A673 (cell line): ENCODE measurements at regions not wholly inside any gene's neighbourhood (a gene's known extent, or its start where the extent isn't known, plus 50 kb on each side); places are given as distances from the start of the nearest gene placed in this dataset.

Experiments
- BruUV-seq: library from RNA; stranded (reverse); fragments of 400-500 nt; replicated peaks from 2 replicates; lab custom pipeline; 2021; lab: Mats Ljungman, UMichigan
- CTCF ChIA-PET: fragments of 300-600 bp; sonication (Branson Sonifier 250); formaldehyde crosslinking; loops from one replicate; lab custom pipeline; 2022; ENCODE audit warnings: antibody characterized with exemption; lab: Charles Lee
- POLR2A ChIA-PET: fragments of 300-600 bp; sonication (Branson Sonifier 250); formaldehyde crosslinking; loops from one replicate; lab custom pipeline; 2022; ENCODE audit warnings: antibody characterized with exemption; ENCODE audit not compliant: low non-redundant PET; lab: Charles Lee
- DNase-seq: peaks from one replicate; pipeline ENCODE4 v3.0.0-alpha.2; 2015; ENCODE audit warnings: low spot score
- H3K27ac ChIP-seq: fragments of 200-600 bp; sonication (generic); 2 replicates; pipeline ENCODE4 v1.5.1; 2016; ENCODE audit warnings: mixed run types, low read depth, mild to moderate bottlenecking, mixed read lengths, antibody characterized with exemption, low read length; ENCODE audit not compliant: poor library complexity, severe bottlenecking
- H3K27me3 ChIP-seq: fragments of 200-600 bp; sonication (generic); replicated peaks from 2 replicates; pipeline ENCODE4 v1.6.1; 2017; ENCODE audit warnings: mixed run types, low read depth, mild to moderate bottlenecking, mixed read lengths, antibody characterized with exemption, low read length; ENCODE audit not compliant: insufficient read depth, poor library complexity
- H3K36me3 ChIP-seq: fragments of 200-600 bp; sonication (generic); 2 replicates; pipeline ENCODE4 v1.6.1; 2016; ENCODE audit warnings: mixed run types, mild to moderate bottlenecking, mixed read lengths, antibody characterized with exemption, low read length; ENCODE audit not compliant: insufficient read depth, poor library complexity, severe bottlenecking
- H3K4me1 ChIP-seq: fragments of 200-600 bp; sonication (generic); 2 replicates; pipeline ENCODE4 v1.6.1; 2017; ENCODE audit warnings: mixed run types, mild to moderate bottlenecking, mixed read lengths, antibody characterized with exemption, low read length; ENCODE audit not compliant: insufficient read depth, poor library complexity, severe bottlenecking
- H3K4me3 ChIP-seq: fragments of 200-600 bp; sonication (generic); 2 replicates; pipeline ENCODE4 v1.5.1; 2016; ENCODE audit warnings: low read depth, mixed run types, mild to moderate bottlenecking, mixed read lengths, low read length; ENCODE audit not compliant: poor library complexity, severe bottlenecking
- H3K9me3 ChIP-seq: fragments of 200-600 bp; sonication (generic); 2 replicates; pipeline ENCODE4 v1.6.1; 2016; ENCODE audit warnings: mixed run types, low read depth, mild to moderate bottlenecking, mixed read lengths, antibody characterized with exemption, low read length; ENCODE audit not compliant: poor library complexity, severe bottlenecking
- EZH2 ChIP-seq: fragments of 200-600 bp; sonication (generic); IDR thresholded peaks from 2 replicates; pipeline ENCODE4 v1.6.1; 2017; ENCODE audit warnings: borderline replicate concordance, low read depth, mild to moderate bottlenecking, mixed read lengths, antibody characterized with exemption, low read length; ENCODE audit not compliant: poor library complexity, severe bottlenecking
- intact Hi-C: fragments of 100-400 bp; cut with micrococcal nuclease; formaldehyde crosslinking; loops from one replicate; pipeline ENCODE4 v1.10.0; 2022; ENCODE audit not compliant: unreplicated experiment
- TF ChIP-seq, protein P1 (sequence below): fragments of 300-800, 200-600 bp; sonication (generic); conservative IDR thresholded peaks from 2 replicates; pipeline ENCODE4 v1.5.1; 2017; ENCODE audit warnings: low read depth, mild to moderate bottlenecking, antibody characterized with exemption, low read length, moderate library complexity, mixed read lengths

DNA sequence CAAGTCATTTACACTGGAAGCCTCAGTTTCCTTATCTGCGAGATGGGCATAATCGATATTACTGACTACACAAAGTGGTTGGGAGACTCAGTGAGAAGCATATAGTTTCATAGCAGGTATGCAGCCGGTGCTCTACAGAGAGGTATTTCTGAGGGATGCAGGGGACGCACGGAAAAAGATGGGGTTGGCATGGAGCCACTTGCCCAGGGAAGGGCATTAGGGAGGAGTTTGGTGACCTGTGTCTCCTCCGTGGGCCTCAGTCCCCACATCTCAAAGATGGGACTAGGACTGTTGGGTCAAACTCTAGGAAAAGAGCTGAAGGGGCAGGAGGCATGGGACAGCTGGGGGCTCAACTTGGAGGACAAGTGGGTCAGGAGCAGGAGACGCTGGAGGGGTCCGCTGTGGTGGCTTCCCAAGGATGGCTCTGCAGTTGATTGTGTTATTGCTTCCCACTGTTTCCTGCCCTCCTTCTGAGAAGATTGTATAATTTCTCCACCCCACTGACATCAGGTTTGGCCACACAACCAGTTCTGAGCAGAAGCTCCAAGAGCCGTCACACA, 158.6 kb upstream of the ALDH1B1 start:
- BruUV-seq: no TSS peak
- CTCF ChIA-PET: no interaction called here

DNA sequence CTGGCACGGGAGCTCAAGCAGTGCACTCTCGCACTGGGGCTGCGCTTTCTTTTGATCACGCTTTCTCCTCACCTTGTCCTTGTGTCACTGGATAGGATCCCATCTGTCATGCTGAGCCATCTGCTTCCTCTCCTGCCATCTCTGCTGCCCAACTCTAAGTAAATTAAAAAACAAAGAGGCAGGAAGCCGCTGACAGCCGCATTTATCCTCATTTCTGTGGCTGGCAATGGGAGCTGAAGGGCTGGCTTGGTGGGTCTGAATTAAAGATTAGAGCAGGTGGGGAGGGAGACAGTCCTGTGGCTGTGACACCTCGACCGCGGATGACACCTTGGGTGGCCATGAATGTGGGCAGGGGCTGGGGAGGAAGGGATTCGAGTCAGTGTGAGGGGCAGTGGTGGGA, 159.2 kb upstream of the ALDH1B1 start:
- Histone ChIP-seq H3K36me3 (no peaks in the 10 kb centered on the region), H3K27ac (no peak overlapping the region), H3K27me3 (no peaks in the 10 kb centered on the region), H3K4me1 (peaks cover 8% of the 10 kb centered on the region), H3K9me3 (no peaks in the 10 kb centered on the region), H3K4me3 (no peak overlapping the region)
- POLR2A ChIA-PET: no interaction called here
- TF ChIP-seq, protein P1, sequence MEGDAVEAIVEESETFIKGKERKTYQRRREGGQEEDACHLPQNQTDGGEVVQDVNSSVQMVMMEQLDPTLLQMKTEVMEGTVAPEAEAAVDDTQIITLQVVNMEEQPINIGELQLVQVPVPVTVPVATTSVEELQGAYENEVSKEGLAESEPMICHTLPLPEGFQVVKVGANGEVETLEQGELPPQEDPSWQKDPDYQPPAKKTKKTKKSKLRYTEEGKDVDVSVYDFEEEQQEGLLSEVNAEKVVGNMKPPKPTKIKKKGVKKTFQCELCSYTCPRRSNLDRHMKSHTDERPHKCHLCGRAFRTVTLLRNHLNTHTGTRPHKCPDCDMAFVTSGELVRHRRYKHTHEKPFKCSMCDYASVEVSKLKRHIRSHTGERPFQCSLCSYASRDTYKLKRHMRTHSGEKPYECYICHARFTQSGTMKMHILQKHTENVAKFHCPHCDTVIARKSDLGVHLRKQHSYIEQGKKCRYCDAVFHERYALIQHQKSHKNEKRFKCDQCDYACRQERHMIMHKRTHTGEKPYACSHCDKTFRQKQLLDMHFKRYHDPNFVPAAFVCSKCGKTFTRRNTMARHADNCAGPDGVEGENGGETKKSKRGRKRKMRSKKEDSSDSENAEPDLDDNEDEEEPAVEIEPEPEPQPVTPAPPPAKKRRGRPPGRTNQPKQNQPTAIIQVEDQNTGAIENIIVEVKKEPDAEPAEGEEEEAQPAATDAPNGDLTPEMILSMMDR: no peak
- TF ChIP-seq EZH2: no peak
- DNase-seq: no peak
- intact Hi-C loops: no loop called here
- CTCF ChIA-PET: no interaction called here
- BruUV-seq: no TSS peak

More for the DNA sequence above, 158.6 kb upstream of the ALDH1B1 start:
- TF ChIP-seq EZH2: no peak
- TF ChIP-seq, protein P1: no peak
- H3K9me3 ChIP-seq: no peaks in the 10 kb centered on the region
- no peak overlapping the region for H3K4me3 ChIP-seq
- H3K4me1 ChIP-seq: peaks cover 3% of the 10 kb centered on the region
- H3K27me3 ChIP-seq: no peaks in the 10 kb centered on the region
- intact Hi-C loops: no loop called here
- POLR2A ChIA-PET: no interaction called here
- DNase-seq: no peak
- no peak overlapping the region for H3K27ac ChIP-seq
- H3K36me3 ChIP-seq: no peaks in the 10 kb centered on the region

- CTCF ChIA-PET: no interaction called here
These were observed 159.6 kb upstream of the ALDH1B1 start for GRCh38 chr9:38232895-38233294.

More at GRCh38 chr9:38232895-38233294, 159.6 kb upstream of the ALDH1B1 start:
- TF ChIP-seq EZH2: no peak
- TF ChIP-seq, protein P1: no peak
- no peak overlapping the region for H3K27ac ChIP-seq
- H3K9me3 ChIP-seq: no peaks in the 10 kb centered on the region
- BruUV-seq: no TSS peak
- intact Hi-C loops: no loop called here
- no peaks in the 10 kb centered on the region for H3K27me3 ChIP-seq
- no peak overlapping the region for H3K4me3 ChIP-seq
- peaks cover 13% of the 10 kb centered on the region for H3K4me1 ChIP-seq
- POLR2A ChIA-PET: no interaction called here
- no peaks in the 10 kb centered on the region for H3K36me3 ChIP-seq
- DNase-seq: no peak
